ENCODE measurements at regions not wholly inside any gene's neighbourhood (a gene's known extent, or its start where the extent isn't known, plus 50 kb on each side); places are given as distances from the start of the nearest gene placed in this dataset.

GRCh38 chr2:225948903-225949302 is 549.4 kb downstream of the NYAP2 start:
- Histone ChIP-seq H3K4me3 (ENCODE audit: low read depth in 2 of 2, low read length in 2 of 2) (no peak overlapping the region), H3K4me1 (ENCODE audit: control insufficient read depth, insufficient read depth, low read length) (no peaks in the 10 kb centered on the region), H3K9me3 (ENCODE audit: control insufficient read depth, insufficient read depth, low read depth, low read length) (peaks cover 15% of the 10 kb centered on the region), H3K27ac (ENCODE audit: low read length) (no peak overlapping the region), H3K27me3 (ENCODE audit: control insufficient read depth, insufficient read depth, low read length) (no peaks in the 10 kb centered on the region), H3K36me3 (ENCODE audit: control insufficient read depth, insufficient read depth, low read length) (no peaks in the 10 kb centered on the region)
- intact Hi-C loops (cut with micrococcal nuclease; ENCODE audit: unreplicated experiment) (no loop called here), in situ Hi-C loops (cut with HindIII; ENCODE audit: low pct_unique_long_range_greater_than_20kb, low sequenced_read_pairs) (no loop called here)
- no peak for DNase-seq (ENCODE audit: low read depth, low spot score)
- no TSS peak for BruUV-seq (replicated peaks)
- TF ChIP-seq POLR2AphosphoS5 (IDR thresholded peaks at IDR 0.05; ENCODE audit: low read depth, low read length), result no peak
- TF ChIP-seq CTCF (IDR thresholded peaks at IDR 0.05), result no peak
- TF ChIP-seq REST (IDR thresholded peaks at IDR 0.05; ENCODE audit: insufficient read depth in 1 of 2, low read depth in 2 of 2, low read length in 1 of 2), result no peak
- no peak for TF ChIP-seq SIN3A (IDR thresholded peaks at IDR 0.05; ENCODE audit: borderline replicate concordance, insufficient read depth, low read depth, low read length)
- TF ChIP-seq TCF7L2 (IDR thresholded peaks at IDR 0.05; ENCODE audit: low read depth, low read length), result no peak
- CTCF ChIA-PET, result no interaction called here
- ATAC-seq, result no peak
- POLR2A ChIA-PET, result no interaction called here

GRCh38 chr2:225938991-225939390 is 539.5 kb downstream of the NYAP2 start:
- Histone ChIP-seq H3K27me3 (ENCODE audit: control insufficient read depth, insufficient read depth, low read length) (no peaks in the 10 kb centered on the region), H3K4me1 (ENCODE audit: control insufficient read depth, insufficient read depth, low read length) (no peaks in the 10 kb centered on the region), H3K36me3 (ENCODE audit: control insufficient read depth, insufficient read depth, low read length) (no peaks in the 10 kb centered on the region), H3K9me3 (ENCODE audit: control insufficient read depth, insufficient read depth, low read depth, low read length) (no peaks in the 10 kb centered on the region), H3K27ac (ENCODE audit: low read length) (no peak overlapping the region), H3K4me3 (ENCODE audit: low read depth in 2 of 2, low read length in 2 of 2) (no peak overlapping the region)
- CTCF ChIA-PET, result no interaction called here
- ATAC-seq (no peak), DNase-seq (ENCODE audit: low read depth, low spot score) (no peak)
- POLR2A ChIA-PET, result no interaction called here
- no TSS peak for BruUV-seq (replicated peaks)
- intact Hi-C loops (cut with micrococcal nuclease; ENCODE audit: unreplicated experiment), result no loop called here
- in situ Hi-C loops (cut with HindIII; ENCODE audit: low pct_unique_long_range_greater_than_20kb, low sequenced_read_pairs), result no loop called here
- TF ChIP-seq CTCF (IDR thresholded peaks at IDR 0.05) (no peak), TCF7L2 (IDR thresholded peaks at IDR 0.05; ENCODE audit: low read depth, low read length) (no peak), POLR2AphosphoS5 (IDR thresholded peaks at IDR 0.05; ENCODE audit: low read depth, low read length) (no peak), REST (IDR thresholded peaks at IDR 0.05; ENCODE audit: insufficient read depth in 1 of 2, low read depth in 2 of 2, low read length in 1 of 2) (no peak), SIN3A (IDR thresholded peaks at IDR 0.05; ENCODE audit: borderline replicate concordance, insufficient read depth, low read depth, low read length) (no peak)

Data from Panc1 (cell line).